Fibroblast of the aortic adventitia (primary cell): ENCODE measurements at regions not wholly inside any gene's neighbourhood (a gene's known extent, or its start where the extent isn't known, plus 50 kb on each side); places are given as distances from the start of the nearest gene placed in this dataset.
A peak's percentile ranks its signal among the peaks of the same experiment; 100 is the strongest.

ENCODE experiments used
- DNase-seq: peaks from one replicate; pipeline ENCODE4 v3.0.0-alpha.2; 2010; ENCODE audit warnings: low read depth
- H3K4me3 ChIP-seq: 2 replicates; pipeline ENCODE4 v1.5.1; 2011; ENCODE audit warnings: low read depth, mild to moderate bottlenecking, control low read depth, low read length, moderate library complexity
- CTCF ChIP-seq: IDR thresholded peaks from 2 replicates; pipeline ENCODE4 v1.5.1; 2011; ENCODE audit warnings: mild to moderate bottlenecking, low read length, control low read depth, inconsistent platforms; ENCODE audit not compliant: insufficient read depth

GRCh38 chr2:65518751-65519150, 86.4 kb upstream of the SPRED2 start:
- TF ChIP-seq CTCF: no peak
- peak; percentile 28 for DNase-seq
- H3K4me3 ChIP-seq: no peak overlapping the region

GRCh38 chr2:65514555-65515195, 82.3 kb upstream of the SPRED2 start:
- no peak overlapping the region for H3K4me3 ChIP-seq
- peak; percentile 10 for DNase-seq
- no peak for TF ChIP-seq CTCF

- no peak for DNase-seq
Measured at GRCh38 chr2:65512783-65513182, 80.4 kb upstream of the SPRED2 start.

DNA sequence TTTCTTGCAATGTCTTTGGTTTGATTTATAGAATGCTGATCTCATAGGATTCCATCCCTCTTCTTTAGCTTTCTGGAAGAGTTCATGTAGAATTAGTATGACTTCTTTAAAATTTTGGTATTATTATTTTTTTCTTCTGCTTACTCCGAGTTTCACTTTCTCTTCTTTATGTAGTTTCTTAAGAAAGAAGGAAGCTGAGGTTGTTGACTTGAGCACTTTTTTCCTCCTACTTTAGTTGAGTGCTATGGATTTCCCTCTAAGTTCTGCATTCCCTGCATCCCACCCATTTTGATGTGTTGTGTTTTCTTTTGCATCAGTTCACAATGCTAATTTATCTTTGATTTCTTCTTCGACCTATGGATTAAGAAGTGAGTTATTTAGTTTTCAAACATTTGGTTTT, 78.9 kb upstream of the SPRED2 start:
- no peak for DNase-seq
- no peak for TF ChIP-seq CTCF
- H3K4me3 ChIP-seq: no peak overlapping the region

More at GRCh38 chr2:65512783-65513182, 80.4 kb upstream of the SPRED2 start:
- no peak overlapping the region for H3K4me3 ChIP-seq
- TF ChIP-seq CTCF: no peak

GRCh38 chr2:65508225-65508624, 75.8 kb upstream of the SPRED2 start:
- TF ChIP-seq CTCF: no peak
- no peak for DNase-seq
- H3K4me3 ChIP-seq: no peak overlapping the region

- TF ChIP-seq CTCF: no peak
- H3K4me3 ChIP-seq: no peak overlapping the region
- no peak for DNase-seq
Measured at GRCh38 chr2:65507102-65508069, 75.0 kb upstream of the SPRED2 start.
